Testis (tissue), 2 donors: ENCODE measurements at regions not wholly inside any gene's neighbourhood (a gene's known extent, or its start where the extent isn't known, plus 50 kb on each side); places are given as distances from the start of the nearest gene placed in this dataset.

Experiments
- DNase-seq: peaks from one replicate; pipeline ENCODE4 v3.0.0-alpha.2; 2019
- H3K27ac ChIP-seq, 2 donors: fragments of 200-600 bp; sonication (generic); one replicate each; pipeline ENCODE4 v1.5.1; 2019
- H3K27me3 ChIP-seq: fragments of 200-600 bp; sonication (generic); one replicate; pipeline ENCODE4 v1.5.1; 2019
- H3K36me3 ChIP-seq: fragments of 200-600 bp; sonication (generic); one replicate; pipeline ENCODE4 v1.5.1; 2017; ENCODE audit warnings: low read depth; ENCODE audit errors: missing control alignments
- H3K4me1 ChIP-seq: fragments of 200-600 bp; sonication (generic); one replicate; pipeline ENCODE4 v1.5.1; 2019
- H3K4me3 ChIP-seq, 2 donors: fragments of 200-600 bp; sonication (generic); one replicate each; pipeline ENCODE4 v1.5.1; 2017 to 2019
- H3K9me3 ChIP-seq: fragments of 200-600 bp; sonication (generic); one replicate; pipeline ENCODE4 v1.5.1; 2017
- POLR2A ChIP-seq: fragments of 450-650 bp; IDR thresholded peaks from one replicate; pipeline ENCODE4 v1.6.1; 2017; ENCODE audit warnings: antibody characterized with exemption, mild to moderate bottlenecking, moderate library complexity
- WGBS, 2 donors: methylation state at CpG; one replicate each; pipeline ENCODE4 v1.1.5; 2018; 5-methylcytosine and 5-hydroxymethylcytosine counted together
- intact Hi-C: fragments of 100-400 bp; cut with DNase I; formaldehyde crosslinking; loops from one replicate; pipeline ENCODE4 v1.15.1; 2023; ENCODE audit warnings: low total_unique reads
- TF ChIP-seq, protein P1 (sequence below), 3 experiments: fragments of 450-650 bp in 2 of 3; fragments of 200-600 bp in 1 of 3; sonication (generic) in 1 of 3; IDR thresholded peaks; one replicate each; pipeline ENCODE4 v1.5.1; 2016 to 2019; ENCODE audit warnings: antibody characterized with exemption in 3 of 3, mild to moderate bottlenecking in 2 of 3, moderate library complexity in 1 of 3

DNA sequence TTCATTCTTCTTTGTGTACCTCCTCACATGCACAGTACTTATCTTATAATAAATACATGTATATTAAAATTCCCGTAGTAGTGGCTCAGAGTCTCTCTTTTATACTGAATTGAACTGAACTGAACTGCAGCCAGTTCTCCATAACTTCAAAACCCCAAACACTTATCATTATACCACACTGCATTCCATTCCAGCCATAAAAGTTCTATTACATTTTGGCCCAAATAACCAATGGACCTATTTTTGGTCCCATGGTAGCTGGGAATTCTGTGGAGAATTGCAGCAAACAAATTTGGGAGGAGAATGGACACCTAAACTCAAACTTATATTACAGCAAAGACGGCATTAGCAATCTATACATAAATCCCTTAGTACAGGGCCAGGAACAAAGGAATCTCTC, 86.6 kb upstream of the C1orf87 start:
- 78 to 87% methylated on average over 2 of the region's 2 CpGs for WGBS, 2 donors
- intact Hi-C loops, result no loop called here
- Histone ChIP-seq H3K27ac (no peak overlapping the region), H3K36me3 (no peaks in the 10 kb centered on the region), H3K4me3 (no peak overlapping the region), H3K27me3 (no peaks in the 10 kb centered on the region), H3K9me3 (no peaks in the 10 kb centered on the region), H3K4me1 (no peaks in the 10 kb centered on the region)
- TF ChIP-seq POLR2A, result no peak
- TF ChIP-seq, protein P1, sequence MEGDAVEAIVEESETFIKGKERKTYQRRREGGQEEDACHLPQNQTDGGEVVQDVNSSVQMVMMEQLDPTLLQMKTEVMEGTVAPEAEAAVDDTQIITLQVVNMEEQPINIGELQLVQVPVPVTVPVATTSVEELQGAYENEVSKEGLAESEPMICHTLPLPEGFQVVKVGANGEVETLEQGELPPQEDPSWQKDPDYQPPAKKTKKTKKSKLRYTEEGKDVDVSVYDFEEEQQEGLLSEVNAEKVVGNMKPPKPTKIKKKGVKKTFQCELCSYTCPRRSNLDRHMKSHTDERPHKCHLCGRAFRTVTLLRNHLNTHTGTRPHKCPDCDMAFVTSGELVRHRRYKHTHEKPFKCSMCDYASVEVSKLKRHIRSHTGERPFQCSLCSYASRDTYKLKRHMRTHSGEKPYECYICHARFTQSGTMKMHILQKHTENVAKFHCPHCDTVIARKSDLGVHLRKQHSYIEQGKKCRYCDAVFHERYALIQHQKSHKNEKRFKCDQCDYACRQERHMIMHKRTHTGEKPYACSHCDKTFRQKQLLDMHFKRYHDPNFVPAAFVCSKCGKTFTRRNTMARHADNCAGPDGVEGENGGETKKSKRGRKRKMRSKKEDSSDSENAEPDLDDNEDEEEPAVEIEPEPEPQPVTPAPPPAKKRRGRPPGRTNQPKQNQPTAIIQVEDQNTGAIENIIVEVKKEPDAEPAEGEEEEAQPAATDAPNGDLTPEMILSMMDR (IDR thresholded peaks at IDR 0.05), result no peak
- no peak for DNase-seq

DNA sequence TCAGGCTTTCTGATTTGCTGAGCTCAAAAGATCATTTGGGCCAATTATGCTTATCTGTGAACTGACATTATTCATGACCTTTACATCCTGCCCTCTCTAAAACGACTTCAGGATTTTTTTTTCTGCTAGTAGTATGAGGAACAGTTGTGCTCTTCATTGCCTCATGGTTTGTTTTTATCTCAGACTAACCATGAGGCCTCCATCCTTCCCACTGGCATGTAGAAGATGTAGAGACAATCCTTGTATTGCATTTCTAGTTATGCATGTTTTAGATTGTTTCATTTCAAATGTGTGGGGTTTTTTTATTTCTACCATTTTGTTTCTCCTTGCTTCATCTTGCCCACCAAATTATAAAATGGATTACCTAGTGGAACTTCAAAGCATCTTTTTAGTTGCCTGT, 82.8 kb upstream of the C1orf87 start:
- TF ChIP-seq POLR2A, result no peak
- TF ChIP-seq, protein P1 (IDR thresholded peaks at IDR 0.05), result no peak
- Histone ChIP-seq H3K4me1 (no peaks in the 10 kb centered on the region), H3K9me3 (no peaks in the 10 kb centered on the region), H3K27ac (no peak overlapping the region), H3K4me3 (no peak overlapping the region), H3K27me3 (no peaks in the 10 kb centered on the region), H3K36me3 (no peaks in the 10 kb centered on the region)
- intact Hi-C loops, result no loop called here
- no peak for DNase-seq
- 27 to 30% methylated on average over 1 of the region's 1 CpG for WGBS, 2 donors

DNA sequence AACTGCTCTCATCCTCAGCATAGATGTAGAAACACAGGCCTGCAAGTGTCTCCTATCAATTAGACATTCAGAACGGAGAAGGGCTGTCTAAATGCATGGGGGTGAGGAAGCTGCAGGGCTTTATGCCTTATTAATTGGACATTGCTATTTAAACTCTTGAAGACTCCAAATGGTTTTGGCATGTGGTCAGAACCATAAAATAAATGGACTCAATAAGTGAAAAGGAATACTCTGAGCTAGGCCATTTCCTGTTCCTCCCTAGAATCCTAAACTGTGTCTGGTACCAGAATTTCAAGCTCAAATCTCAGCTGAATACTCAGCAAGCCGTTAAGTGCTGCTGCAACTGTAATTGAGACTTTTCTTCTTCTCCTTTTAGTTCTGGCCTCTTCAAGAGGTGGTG, 80.4 kb upstream of the C1orf87 start:
- TF ChIP-seq POLR2A, result no peak
- TF ChIP-seq, protein P1 (IDR thresholded peaks at IDR 0.05), result no peak
- H3K4me1 ChIP-seq, result no peaks in the 10 kb centered on the region
- no peak overlapping the region for H3K4me3 ChIP-seq
- no peak overlapping the region for H3K27ac ChIP-seq
- H3K36me3 ChIP-seq, result no peaks in the 10 kb centered on the region
- no peak for DNase-seq
- 65 to 72% methylated on average over 2 of the region's 2 CpGs for WGBS, 2 donors
- H3K9me3 ChIP-seq, result no peaks in the 10 kb centered on the region
- no peaks in the 10 kb centered on the region for H3K27me3 ChIP-seq
- intact Hi-C loops, result no loop called here

DNA sequence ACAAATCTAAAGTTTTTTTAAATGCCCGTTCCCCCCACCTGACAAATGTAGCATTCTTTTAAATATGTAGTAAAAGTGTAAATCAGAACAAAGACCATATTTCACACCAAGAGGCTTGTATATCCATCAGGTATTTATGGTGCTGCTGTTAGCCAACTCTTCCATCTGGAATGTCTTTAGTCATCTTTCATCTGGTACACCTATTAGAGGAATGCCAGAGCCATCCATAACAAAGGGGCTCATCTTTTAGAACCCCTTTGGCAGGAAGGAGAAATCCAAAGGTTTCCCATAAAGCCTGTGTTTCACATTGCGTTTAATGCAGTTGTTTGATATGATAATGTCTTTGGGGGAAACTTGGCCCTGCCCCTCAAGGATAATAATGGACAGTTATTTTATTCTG, 79.3 kb upstream of the C1orf87 start:
- intact Hi-C loops, result no loop called here
- Histone ChIP-seq H3K4me3 (no peak overlapping the region), H3K27me3 (no peaks in the 10 kb centered on the region), H3K9me3 (no peaks in the 10 kb centered on the region), H3K4me1 (no peaks in the 10 kb centered on the region), H3K27ac (no peak overlapping the region), H3K36me3 (no peaks in the 10 kb centered on the region)
- TF ChIP-seq, protein P1 (IDR thresholded peaks at IDR 0.05), result no peak
- no peak for TF ChIP-seq POLR2A
- WGBS, 2 donors, result 88 to 93% methylated on average over 2 of the region's 2 CpGs
- DNase-seq, result no peak

DNA sequence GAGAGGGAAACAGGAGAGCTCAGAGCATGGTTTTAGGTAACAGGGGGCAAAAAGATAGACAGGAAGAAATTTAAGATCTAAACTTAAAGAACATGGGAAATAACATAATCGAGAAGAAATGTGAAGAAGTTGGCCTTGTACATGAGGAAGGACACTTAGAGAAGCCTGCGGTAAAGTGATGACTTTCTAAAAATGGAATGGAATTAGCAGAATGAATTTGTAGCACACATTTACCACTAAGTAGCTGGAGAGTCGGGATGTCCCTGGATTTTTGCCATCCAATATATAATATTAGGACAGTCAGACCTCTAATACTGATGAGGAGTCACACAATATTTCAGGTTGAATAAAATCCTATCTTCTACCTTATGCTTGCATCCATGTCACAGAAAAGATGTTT, 77.7 kb upstream of the C1orf87 start:
- TF ChIP-seq, protein P1 (IDR thresholded peaks at IDR 0.05), result no peak
- no peak for TF ChIP-seq POLR2A
- Histone ChIP-seq H3K9me3 (no peaks in the 10 kb centered on the region), H3K27me3 (no peaks in the 10 kb centered on the region), H3K27ac (no peak overlapping the region), H3K4me1 (no peaks in the 10 kb centered on the region), H3K36me3 (no peaks in the 10 kb centered on the region), H3K4me3 (no peak overlapping the region)
- 51 to 57% methylated on average over 3 of the region's 3 CpGs for WGBS, 2 donors
- intact Hi-C loops, result no loop called here
- no peak for DNase-seq
